SK-N-SH treated with all-trans-retinoic acid at 6 μM for 48 hours (cell line): ENCODE measurements at regions not wholly inside any gene's neighbourhood (a gene's known extent, or its start where the extent isn't known, plus 50 kb on each side); places are given as distances from the start of the nearest gene placed in this dataset.

Experiments used
- ATAC-seq: fragments of 200-7000 bp; cut with Tn5 transposase; 3 replicates; pipeline ENCODE4 v1.9.1; 2020; ENCODE audit warnings: mild to moderate bottlenecking, moderate library complexity
- ARNTL ChIP-seq: fragments of 450-650 bp; formaldehyde crosslinking; IDR thresholded peaks from 2 replicates; pipeline ENCODE4 v1.5.0; 2020; ENCODE audit warnings: low read depth, mild to moderate bottlenecking, moderate library complexity, borderline replicate concordance
- BACH2 ChIP-seq: fragments of 250-450 bp; sonication (Bioruptor Pico); IDR thresholded peaks from 2 replicates; pipeline ENCODE4 v1.9.0; 2021; ENCODE audit warnings: mild to moderate bottlenecking, borderline replicate concordance
- CSDC2 ChIP-seq: fragments of 250-450 bp; sonication (Bioruptor Pico); IDR thresholded peaks from 2 replicates; pipeline ENCODE4 v1.5.0; 2020; ENCODE audit warnings: mild to moderate bottlenecking, moderate library complexity
- ESRRG ChIP-seq: fragments of 250-450 bp; sonication (Bioruptor Pico); IDR thresholded peaks from 2 replicates; pipeline ENCODE4 v1.6.1; 2021; ENCODE audit warnings: mild to moderate bottlenecking
- GLIS3 ChIP-seq: fragments of 250-450 bp; sonication (Bioruptor Pico); IDR thresholded peaks from 2 replicates; pipeline ENCODE4 v1.5.0; 2020; ENCODE audit warnings: mild to moderate bottlenecking, moderate library complexity
- ISL1 ChIP-seq: fragments of 250-450 bp; sonication (Bioruptor Pico); IDR thresholded peaks from 2 replicates; pipeline ENCODE4 v2.1.2; 2022; ENCODE audit warnings: mild to moderate bottlenecking, moderate library complexity
- OSR1 ChIP-seq: fragments of 250-450 bp; sonication (Bioruptor Pico); IDR thresholded peaks from 2 replicates; pipeline ENCODE4 v1.8.0; 2022; ENCODE audit warnings: moderate library complexity, mild to moderate bottlenecking, inconsistent platforms
- PPARA ChIP-seq: fragments of 250-450 bp; sonication (Bioruptor Pico); IDR thresholded peaks from 2 replicates; pipeline ENCODE4 v1.5.0; 2020; ENCODE audit warnings: mild to moderate bottlenecking, borderline replicate concordance
- TCF4 ChIP-seq: fragments of 250-450 bp; sonication (Bioruptor Pico); IDR thresholded peaks from 2 replicates; pipeline ENCODE4 v1.8.0; 2021; ENCODE audit warnings: mild to moderate bottlenecking, moderate library complexity, borderline replicate concordance
- TOX ChIP-seq: fragments of 250-450 bp; sonication (Bioruptor Pico); IDR thresholded peaks from 2 replicates; pipeline ENCODE4 v1.8.0; 2021; ENCODE audit warnings: mild to moderate bottlenecking, moderate library complexity, borderline replicate concordance
- ZC3H10 ChIP-seq: fragments of 250-450 bp; sonication (Bioruptor Pico); IDR thresholded peaks from 2 replicates; pipeline ENCODE4 v1.5.1; 2021; ENCODE audit warnings: mild to moderate bottlenecking, moderate library complexity
- ZFP3 ChIP-seq: fragments of 250-450 bp; sonication (Bioruptor Pico); IDR thresholded peaks from 2 replicates; pipeline ENCODE4 v1.5.0; 2020; ENCODE audit warnings: mild to moderate bottlenecking, moderate library complexity
- ZFP30 ChIP-seq: fragments of 450-650 bp; formaldehyde crosslinking; IDR thresholded peaks from 2 replicates; pipeline ENCODE4 v1.5.0; 2022; ENCODE audit warnings: mild to moderate bottlenecking, moderate library complexity
- ZNF70 ChIP-seq: fragments of 450-650 bp; formaldehyde crosslinking; IDR thresholded peaks from 2 replicates; pipeline ENCODE4 v1.5.0; 2020; ENCODE audit warnings: mild to moderate bottlenecking, moderate library complexity
- ZNF8 ChIP-seq: fragments of 450-650 bp; formaldehyde crosslinking; IDR thresholded peaks from 2 replicates; pipeline ENCODE4 v1.5.0; 2020; ENCODE audit warnings: mild to moderate bottlenecking, moderate library complexity
- TF ChIP-seq, protein P1 (sequence below): fragments of 250-450 bp; sonication (Bioruptor Pico); IDR thresholded peaks from 2 replicates; pipeline ENCODE4 v1.5.1; 2021; ENCODE audit warnings: mild to moderate bottlenecking, moderate library complexity
- TF ChIP-seq, protein P2 (sequence below): fragments of 250-450 bp; sonication (Bioruptor Pico); IDR thresholded peaks from 2 replicates; pipeline ENCODE4 v1.5.1; 2020; ENCODE audit warnings: low read depth, mild to moderate bottlenecking, moderate library complexity
- TF ChIP-seq, protein P3 (sequence below): fragments of 250-450 bp; sonication (Bioruptor Pico); IDR thresholded peaks from 2 replicates; pipeline ENCODE4 v1.8.0; 2020; ENCODE audit warnings: mild to moderate bottlenecking, moderate library complexity, borderline replicate concordance
- TF ChIP-seq, protein P4 (sequence below): fragments of 250-450 bp; sonication (Bioruptor Pico); IDR thresholded peaks from 2 replicates; pipeline ENCODE4 v1.8.0; 2021; ENCODE audit warnings: low read depth, mild to moderate bottlenecking, moderate library complexity, borderline replicate concordance
- TF ChIP-seq, protein P5 (sequence below): fragments of 250-450 bp; sonication (Bioruptor Pico); IDR thresholded peaks from 2 replicates; pipeline ENCODE4 v1.5.0; 2020; ENCODE audit warnings: mild to moderate bottlenecking, moderate library complexity

DNA sequence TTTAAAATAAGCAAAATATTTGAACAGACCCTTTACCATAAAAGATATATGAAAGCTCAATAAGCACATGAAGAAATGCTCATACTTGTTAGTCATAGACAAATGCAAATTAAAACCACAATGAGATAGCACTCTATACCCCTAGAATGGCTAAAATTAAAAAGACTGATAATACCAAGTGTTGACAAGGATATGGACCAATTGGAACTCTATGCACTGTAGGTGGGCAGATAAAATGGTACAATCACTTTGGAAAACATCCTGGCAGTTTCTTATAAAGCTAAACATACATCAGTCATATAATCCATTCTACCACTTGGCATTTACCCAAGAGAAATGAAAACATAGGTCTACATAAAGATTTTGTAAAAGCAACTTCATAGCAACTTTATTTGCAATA is 293.0 kb upstream of the TLE3 start:
- no peak for TF ChIP-seq ZFP30 (CRISPR knock-in tag)
- TF ChIP-seq, protein P1, sequence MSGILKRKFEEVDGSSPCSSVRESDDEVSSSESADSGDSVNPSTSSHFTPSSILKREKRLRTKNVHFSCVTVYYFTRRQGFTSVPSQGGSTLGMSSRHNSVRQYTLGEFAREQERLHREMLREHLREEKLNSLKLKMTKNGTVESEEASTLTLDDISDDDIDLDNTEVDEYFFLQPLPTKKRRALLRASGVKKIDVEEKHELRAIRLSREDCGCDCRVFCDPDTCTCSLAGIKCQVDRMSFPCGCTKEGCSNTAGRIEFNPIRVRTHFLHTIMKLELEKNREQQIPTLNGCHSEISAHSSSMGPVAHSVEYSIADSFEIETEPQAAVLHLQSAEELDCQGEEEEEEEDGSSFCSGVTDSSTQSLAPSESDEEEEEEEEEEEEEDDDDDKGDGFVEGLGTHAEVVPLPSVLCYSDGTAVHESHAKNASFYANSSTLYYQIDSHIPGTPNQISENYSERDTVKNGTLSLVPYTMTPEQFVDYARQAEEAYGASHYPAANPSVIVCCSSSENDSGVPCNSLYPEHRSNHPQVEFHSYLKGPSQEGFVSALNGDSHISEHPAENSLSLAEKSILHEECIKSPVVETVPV (CRISPR knock-in tag): no peak
- TF ChIP-seq ZNF8 (CRISPR knock-in tag): no peak
- TF ChIP-seq, protein P2, sequence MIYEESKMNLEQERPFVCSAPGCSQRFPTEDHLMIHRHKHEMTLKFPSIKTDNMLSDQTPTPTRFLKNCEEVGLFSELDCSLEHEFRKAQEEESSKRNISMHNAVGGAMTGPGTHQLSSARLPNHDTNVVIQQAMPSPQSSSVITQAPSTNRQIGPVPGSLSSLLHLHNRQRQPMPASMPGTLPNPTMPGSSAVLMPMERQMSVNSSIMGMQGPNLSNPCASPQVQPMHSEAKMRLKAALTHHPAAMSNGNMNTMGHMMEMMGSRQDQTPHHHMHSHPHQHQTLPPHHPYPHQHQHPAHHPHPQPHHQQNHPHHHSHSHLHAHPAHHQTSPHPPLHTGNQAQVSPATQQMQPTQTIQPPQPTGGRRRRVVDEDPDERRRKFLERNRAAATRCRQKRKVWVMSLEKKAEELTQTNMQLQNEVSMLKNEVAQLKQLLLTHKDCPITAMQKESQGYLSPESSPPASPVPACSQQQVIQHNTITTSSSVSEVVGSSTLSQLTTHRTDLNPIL (CRISPR knock-in tag): no peak
- no peak for ATAC-seq

DNA sequence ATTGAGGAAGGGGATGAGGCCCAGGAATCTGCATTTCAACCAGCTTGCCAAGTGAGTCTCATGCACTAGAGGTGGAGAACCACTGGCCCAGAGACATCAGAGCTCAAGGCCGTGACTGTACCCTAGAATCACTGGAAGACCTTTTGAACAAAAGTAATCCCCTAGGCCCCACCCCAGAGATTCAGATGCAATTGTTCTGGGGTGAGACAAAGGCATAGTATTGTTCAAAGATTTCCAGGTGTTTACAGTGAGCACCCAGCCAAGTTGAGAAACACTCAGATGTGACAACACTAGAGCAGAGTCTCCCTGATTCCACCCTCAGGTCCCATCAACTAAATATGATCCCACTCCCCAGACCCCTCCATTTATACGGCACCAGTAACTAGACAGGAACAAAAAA is 290.3 kb upstream of the TLE3 start:
- ATAC-seq: no peak

DNA sequence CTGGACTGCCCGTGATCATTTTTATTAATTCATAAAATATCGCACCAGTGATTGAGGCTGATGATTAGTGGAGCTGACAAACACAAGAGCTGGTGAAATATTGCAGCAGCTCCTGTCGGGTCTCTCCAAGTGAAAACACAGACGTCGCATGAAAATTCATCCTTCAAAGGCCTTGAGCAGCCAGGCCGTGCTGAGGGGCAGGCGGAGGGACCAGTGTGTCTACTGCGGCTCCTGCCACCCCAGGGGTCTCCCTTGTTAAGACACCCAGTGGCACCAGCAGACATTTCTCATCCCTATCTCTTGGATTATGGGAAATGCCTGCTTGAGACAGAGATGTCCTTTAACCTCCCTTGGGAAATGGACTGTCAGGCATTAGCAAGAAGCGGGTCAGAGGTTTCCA is 289.4 kb upstream of the TLE3 start:
- ATAC-seq: no peak
- TF ChIP-seq BACH2 (no peak), CSDC2 (CRISPR knock-in tag) (no peak), GLIS3 (no peak), PPARA (CRISPR knock-in tag) (no peak), TOX (CRISPR knock-in tag) (no peak), ARNTL (no peak), TCF4 (CRISPR knock-in tag) (no peak), ESRRG (CRISPR knock-in tag) (no peak), OSR1 (CRISPR knock-in tag) (no peak), ZC3H10 (CRISPR knock-in tag) (no peak), ZFP3 (CRISPR knock-in tag) (no peak), ISL1 (no peak), ZFP30 (CRISPR knock-in tag) (no peak)
- TF ChIP-seq, protein P2 (CRISPR knock-in tag): no peak
- TF ChIP-seq, protein P3, sequence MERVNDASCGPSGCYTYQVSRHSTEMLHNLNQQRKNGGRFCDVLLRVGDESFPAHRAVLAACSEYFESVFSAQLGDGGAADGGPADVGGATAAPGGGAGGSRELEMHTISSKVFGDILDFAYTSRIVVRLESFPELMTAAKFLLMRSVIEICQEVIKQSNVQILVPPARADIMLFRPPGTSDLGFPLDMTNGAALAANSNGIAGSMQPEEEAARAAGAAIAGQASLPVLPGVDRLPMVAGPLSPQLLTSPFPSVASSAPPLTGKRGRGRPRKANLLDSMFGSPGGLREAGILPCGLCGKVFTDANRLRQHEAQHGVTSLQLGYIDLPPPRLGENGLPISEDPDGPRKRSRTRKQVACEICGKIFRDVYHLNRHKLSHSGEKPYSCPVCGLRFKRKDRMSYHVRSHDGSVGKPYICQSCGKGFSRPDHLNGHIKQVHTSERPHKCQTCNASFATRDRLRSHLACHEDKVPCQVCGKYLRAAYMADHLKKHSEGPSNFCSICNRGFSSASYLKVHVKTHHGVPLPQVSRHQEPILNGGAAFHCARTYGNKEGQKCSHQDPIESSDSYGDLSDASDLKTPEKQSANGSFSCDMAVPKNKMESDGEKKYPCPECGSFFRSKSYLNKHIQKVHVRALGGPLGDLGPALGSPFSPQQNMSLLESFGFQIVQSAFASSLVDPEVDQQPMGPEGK: no peak
- TF ChIP-seq, protein P4, sequence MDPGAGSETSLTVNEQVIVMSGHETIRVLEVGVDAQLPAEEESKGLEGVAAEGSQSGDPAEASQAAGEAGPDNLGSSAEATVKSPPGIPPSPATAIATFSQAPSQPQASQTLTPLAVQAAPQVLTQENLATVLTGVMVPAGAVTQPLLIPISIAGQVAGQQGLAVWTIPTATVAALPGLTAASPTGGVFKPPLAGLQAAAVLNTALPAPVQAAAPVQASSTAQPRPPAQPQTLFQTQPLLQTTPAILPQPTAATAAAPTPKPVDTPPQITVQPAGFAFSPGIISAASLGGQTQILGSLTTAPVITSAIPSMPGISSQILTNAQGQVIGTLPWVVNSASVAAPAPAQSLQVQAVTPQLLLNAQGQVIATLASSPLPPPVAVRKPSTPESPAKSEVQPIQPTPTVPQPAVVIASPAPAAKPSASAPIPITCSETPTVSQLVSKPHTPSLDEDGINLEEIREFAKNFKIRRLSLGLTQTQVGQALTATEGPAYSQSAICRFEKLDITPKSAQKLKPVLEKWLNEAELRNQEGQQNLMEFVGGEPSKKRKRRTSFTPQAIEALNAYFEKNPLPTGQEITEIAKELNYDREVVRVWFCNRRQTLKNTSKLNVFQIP: no peak

More for the DNA sequence above, 290.3 kb upstream of the TLE3 start:
- TF ChIP-seq ZFP3 (CRISPR knock-in tag) (no peak), ZC3H10 (CRISPR knock-in tag) (no peak), TOX (CRISPR knock-in tag) (no peak), TCF4 (CRISPR knock-in tag) (no peak), ZNF70 (CRISPR knock-in tag) (no peak), CSDC2 (CRISPR knock-in tag) (no peak), ZFP30 (CRISPR knock-in tag) (no peak)
- TF ChIP-seq, protein P5, sequence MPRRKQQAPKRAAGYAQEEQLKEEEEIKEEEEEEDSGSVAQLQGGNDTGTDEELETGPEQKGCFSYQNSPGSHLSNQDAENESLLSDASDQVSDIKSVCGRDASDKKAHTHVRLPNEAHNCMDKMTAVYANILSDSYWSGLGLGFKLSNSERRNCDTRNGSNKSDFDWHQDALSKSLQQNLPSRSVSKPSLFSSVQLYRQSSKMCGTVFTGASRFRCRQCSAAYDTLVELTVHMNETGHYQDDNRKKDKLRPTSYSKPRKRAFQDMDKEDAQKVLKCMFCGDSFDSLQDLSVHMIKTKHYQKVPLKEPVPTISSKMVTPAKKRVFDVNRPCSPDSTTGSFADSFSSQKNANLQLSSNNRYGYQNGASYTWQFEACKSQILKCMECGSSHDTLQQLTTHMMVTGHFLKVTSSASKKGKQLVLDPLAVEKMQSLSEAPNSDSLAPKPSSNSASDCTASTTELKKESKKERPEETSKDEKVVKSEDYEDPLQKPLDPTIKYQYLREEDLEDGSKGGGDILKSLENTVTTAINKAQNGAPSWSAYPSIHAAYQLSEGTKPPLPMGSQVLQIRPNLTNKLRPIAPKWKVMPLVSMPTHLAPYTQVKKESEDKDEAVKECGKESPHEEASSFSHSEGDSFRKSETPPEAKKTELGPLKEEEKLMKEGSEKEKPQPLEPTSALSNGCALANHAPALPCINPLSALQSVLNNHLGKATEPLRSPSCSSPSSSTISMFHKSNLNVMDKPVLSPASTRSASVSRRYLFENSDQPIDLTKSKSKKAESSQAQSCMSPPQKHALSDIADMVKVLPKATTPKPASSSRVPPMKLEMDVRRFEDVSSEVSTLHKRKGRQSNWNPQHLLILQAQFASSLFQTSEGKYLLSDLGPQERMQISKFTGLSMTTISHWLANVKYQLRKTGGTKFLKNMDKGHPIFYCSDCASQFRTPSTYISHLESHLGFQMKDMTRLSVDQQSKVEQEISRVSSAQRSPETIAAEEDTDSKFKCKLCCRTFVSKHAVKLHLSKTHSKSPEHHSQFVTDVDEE (CRISPR knock-in tag): no peak
- TF ChIP-seq, protein P4: no peak
